Fibroblast of the aortic adventitia (primary cell): ENCODE measurements at regions not wholly inside any gene's neighbourhood (a gene's known extent, or its start where the extent isn't known, plus 50 kb on each side); places are given as distances from the start of the nearest gene placed in this dataset.

ENCODE experiments used
- DNase-seq: peaks from one replicate; pipeline ENCODE4 v3.0.0-alpha.2; 2010; ENCODE audit warnings: low read depth
- H3K4me3 ChIP-seq: 2 replicates; pipeline ENCODE4 v1.5.1; 2011; ENCODE audit warnings: low read depth, mild to moderate bottlenecking, control low read depth, low read length, moderate library complexity
- CTCF ChIP-seq: IDR thresholded peaks from 2 replicates; pipeline ENCODE4 v1.5.1; 2011; ENCODE audit warnings: mild to moderate bottlenecking, low read length, control low read depth, inconsistent platforms; ENCODE audit not compliant: insufficient read depth

- TF ChIP-seq CTCF = no peak
- DNase-seq = no peak
- no peak overlapping the region for H3K4me3 ChIP-seq
These were observed 466.3 kb downstream of the SOX9 start for GRCh38 chr17:72587156-72587555.

GRCh38 chr17:72587773-72588511 is 467.1 kb downstream of the SOX9 start:
- no peak for DNase-seq
- peak; percentile 16 for TF ChIP-seq CTCF
- no peak overlapping the region for H3K4me3 ChIP-seq

- TF ChIP-seq CTCF = no peak
- no peak for DNase-seq
These were observed 467.7 kb downstream of the SOX9 start for GRCh38 chr17:72588561-72588960.

GRCh38 chr17:72588961-72589360 is 468.1 kb downstream of the SOX9 start:
- TF ChIP-seq CTCF = no peak
- no peak for DNase-seq
- no peak overlapping the region for H3K4me3 ChIP-seq

More at GRCh38 chr17:72588561-72588960, 467.7 kb downstream of the SOX9 start:
- no peak overlapping the region for H3K4me3 ChIP-seq

- TF ChIP-seq CTCF = no peak
- H3K4me3 ChIP-seq = peak overlapping the region; percentile 84
- peak; percentile 79 for DNase-seq
These were observed 469.6 kb downstream of the SOX9 start for GRCh38 chr17:72590382-72590781.

- peak overlapping the region; percentile 84 for H3K4me3 ChIP-seq
- no peak for DNase-seq
- no peak for TF ChIP-seq CTCF
These were observed 470.1 kb downstream of the SOX9 start for GRCh38 chr17:72590882-72591281.
